HCEC 1CT (cell line): ENCODE measurements at regions not wholly inside any gene's neighbourhood (a gene's known extent, or its start where the extent isn't known, plus 50 kb on each side); places are given as distances from the start of the nearest gene placed in this dataset.
A peak's percentile ranks its signal among the peaks of the same experiment; 100 is the strongest.
"Not testable (repeated sequence)": the region's sequence is repeated elsewhere in the genome, so short reads cannot be mapped to it uniquely, and the experiment has no call there.

ENCODE experiments used
- DNase-seq: peaks from one replicate; pipeline ENCODE4 v3.0.0-alpha.2; 2017

DNA sequence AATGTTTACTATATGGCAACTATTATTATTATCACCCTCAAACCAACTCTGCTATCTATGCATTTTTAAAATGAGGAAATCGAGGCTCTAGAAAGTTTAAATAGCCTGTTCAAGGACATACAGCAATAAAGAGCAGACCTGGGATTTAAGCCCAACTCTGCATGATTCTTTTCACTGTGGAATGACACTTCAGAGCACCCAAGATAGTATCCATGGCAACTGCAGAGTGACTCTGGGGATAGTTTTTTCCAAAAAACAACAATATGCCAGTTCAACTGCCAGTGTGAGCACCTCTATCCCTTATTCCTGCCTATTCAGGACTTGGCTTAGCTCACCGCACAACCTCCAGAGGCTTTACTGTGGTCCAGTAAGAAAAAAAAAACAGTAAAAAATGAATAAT lies 293.9 kb downstream of the BRINP2 start:
- no peak for DNase-seq

- DNase-seq: no peak
These were observed 280.4 kb downstream of the BRINP2 start for GRCh38 chr1:177451191-177451590.

- DNase-seq: no peak
These were observed 278.0 kb downstream of the BRINP2 start for GRCh38 chr1:177448652-177449357.

DNA sequence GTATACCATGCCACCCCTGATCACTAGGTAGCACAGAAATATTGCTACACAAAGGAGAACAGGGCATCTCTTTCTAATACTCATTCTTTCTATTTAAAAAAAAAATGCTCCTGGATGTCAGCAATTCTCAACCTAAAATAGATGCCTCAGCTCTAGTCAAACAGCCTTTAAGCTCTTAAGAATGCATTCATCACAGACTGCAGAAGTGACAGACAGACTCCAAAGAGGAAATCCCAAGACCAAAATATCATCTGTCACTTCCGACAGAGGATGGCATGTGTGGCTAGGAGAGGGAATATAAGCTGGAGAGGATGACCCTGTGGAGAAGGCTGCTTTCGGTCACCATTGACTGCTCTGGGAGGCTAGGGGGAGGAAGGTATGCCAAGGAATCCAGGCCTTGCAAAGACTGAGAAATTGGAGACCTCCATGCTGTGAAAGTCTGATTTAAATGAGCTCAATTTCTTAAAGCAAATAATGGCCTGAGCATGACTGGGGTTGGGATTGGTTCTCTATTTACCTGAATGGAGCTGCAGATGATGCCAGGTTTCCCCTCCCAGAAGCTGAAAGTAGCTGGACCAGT lies 277.4 kb downstream of the BRINP2 start:
- no peak for DNase-seq

GRCh38 chr1:177444997-177445746 lies 274.4 kb downstream of the BRINP2 start:
- DNase-seq: no peak

GRCh38 chr1:177443003-177443402 lies 272.2 kb downstream of the BRINP2 start:
- DNase-seq: no peak

- no peak for DNase-seq
These were observed 271.8 kb downstream of the BRINP2 start for GRCh38 chr1:177442584-177442983.

DNA sequence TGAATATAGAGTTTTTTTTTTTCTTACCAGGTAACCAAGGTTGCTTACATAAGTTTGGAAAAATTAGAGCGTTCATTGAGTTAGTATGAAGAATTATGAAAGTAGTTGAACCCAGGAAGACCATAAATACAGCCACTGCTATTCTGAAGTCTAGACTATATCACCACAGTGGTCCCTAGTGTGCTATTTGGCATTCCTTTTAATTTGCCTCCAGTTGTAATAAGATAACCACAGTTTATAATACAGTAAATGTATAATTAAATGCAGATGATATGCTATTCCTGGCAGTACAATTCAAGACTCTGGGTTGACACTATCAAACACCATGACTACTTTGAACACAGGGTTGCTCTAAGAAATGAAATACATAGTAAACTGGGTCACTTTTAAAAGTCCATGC lies 270.5 kb downstream of the BRINP2 start:
- DNase-seq: no peak

DNA sequence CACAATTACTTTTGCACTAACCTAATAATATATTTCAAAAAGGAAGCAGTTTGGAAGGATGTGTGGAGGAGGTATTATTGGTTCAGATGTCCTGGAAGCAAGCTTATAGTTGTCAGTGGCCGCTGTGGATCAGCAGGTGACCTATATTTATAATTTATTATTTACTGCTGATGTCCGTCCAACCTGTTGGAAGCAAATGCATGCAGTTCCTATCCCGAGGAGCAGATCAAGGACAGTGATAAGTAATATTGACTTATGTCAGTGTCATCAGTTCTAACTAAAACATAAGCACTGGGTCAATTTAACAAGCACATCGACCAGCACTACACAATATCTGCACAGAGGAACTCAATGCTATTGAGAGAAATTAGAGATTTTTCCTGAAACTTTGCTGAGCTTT lies 270.1 kb downstream of the BRINP2 start:
- DNase-seq: no peak

DNA sequence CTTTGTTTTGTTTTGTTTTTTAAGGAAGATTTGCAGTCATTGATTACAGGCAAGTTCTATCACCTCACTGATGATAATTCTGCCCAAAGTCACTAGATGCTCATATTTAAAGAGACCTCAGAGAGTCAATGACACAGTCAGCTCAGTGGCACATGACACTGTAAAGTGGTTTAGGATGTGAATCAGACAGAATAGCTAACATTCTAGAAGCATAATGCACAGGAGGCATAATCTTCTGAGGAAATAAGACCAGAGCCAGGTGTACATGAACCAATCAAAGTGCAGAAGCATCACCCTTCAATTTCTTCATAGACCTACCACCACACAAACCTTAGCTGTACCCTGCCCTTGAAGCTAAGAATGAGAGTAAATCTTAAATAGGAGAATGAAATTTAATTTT lies 268.5 kb downstream of the BRINP2 start:
- DNase-seq: no peak

- no peak for DNase-seq
These were observed 264.6 kb downstream of the BRINP2 start for GRCh38 chr1:177435364-177435763.

DNA sequence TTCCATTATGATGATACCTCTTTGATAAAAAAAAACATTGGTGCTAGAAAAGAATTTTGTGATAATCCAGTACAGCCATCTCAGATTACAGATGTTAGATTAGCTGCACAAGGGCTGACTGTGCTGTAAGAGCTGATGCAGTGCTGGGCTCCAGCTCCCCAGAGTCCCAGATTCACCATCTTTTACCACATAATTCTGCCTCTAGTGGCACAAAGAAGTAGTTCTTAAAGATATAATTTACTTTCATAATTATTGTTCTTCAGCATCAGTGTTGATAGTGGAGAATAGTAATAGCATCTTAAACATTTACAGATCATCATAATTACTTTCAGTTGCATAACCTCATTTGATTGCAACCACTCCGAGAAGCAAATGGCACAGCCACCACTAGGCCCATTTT lies 262.1 kb downstream of the BRINP2 start:
- DNase-seq: peak; percentile 2

DNA sequence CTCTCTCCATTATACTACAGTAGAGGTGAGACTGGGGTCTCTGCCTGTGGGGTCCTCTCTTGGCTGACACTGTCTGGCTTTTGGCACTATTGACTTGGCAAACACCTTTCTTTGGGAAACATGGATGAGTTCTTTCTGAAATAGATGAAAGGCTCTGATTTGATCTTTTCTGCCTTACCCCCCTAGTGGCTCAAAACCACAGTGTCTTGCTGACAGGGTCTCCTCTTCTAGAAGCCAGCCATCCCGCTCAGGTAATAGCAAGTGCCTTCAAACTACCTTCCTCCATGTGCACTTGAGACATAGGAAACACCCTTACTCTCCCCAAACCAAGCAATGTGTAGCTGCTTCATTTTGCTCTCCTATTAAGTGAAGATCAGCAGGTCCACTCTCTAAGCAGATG lies 260.4 kb downstream of the BRINP2 start:
- no peak for DNase-seq

- no peak for DNase-seq
These were observed 258.5 kb downstream of the BRINP2 start for GRCh38 chr1:177429234-177429633.

GRCh38 chr1:177427811-177428210 lies 257.1 kb downstream of the BRINP2 start:
- no peak for DNase-seq

GRCh38 chr1:177426497-177426896 lies 255.7 kb downstream of the BRINP2 start:
- DNase-seq: no peak

- no peak for DNase-seq
These were observed 254.4 kb downstream of the BRINP2 start for GRCh38 chr1:177425199-177425598.

- DNase-seq: no peak
These were observed 254.0 kb downstream of the BRINP2 start for GRCh38 chr1:177424744-177425143.

- DNase-seq: no peak
These were observed 252.3 kb downstream of the BRINP2 start for GRCh38 chr1:177423090-177423489.

DNA sequence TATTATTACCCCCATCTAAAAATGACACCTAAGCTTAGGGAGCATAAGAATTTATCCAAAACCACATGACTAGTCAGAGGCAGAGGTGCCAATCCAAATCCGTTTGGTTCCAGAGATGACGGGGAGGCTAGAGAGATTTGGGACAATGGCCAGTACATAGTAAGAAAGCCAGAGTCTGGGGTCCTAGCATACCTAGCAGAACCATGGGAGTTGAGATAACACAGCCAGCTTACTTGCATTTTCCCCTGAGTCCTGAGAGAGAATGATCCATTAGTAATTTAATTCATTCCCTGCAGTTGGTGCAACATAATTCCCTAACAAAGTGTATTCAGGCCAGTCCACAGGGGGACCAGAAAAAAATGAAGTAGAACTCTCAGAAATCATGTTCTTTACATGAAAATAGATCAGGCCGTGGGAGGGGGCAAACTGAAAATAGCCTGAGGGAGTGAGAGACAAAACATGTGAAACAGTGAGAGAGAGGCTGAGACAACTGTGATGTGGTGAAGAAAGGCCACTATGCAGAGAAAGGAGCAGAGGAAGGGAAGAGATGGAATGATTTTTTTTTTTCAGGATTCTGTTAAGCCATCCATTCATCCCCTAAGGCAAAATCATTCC lies 243.3 kb downstream of the BRINP2 start:
- DNase-seq: no peak

- DNase-seq: no peak
These were observed 240.6 kb downstream of the BRINP2 start for GRCh38 chr1:177411381-177411780.

GRCh38 chr1:177410179-177410766 lies 239.5 kb downstream of the BRINP2 start:
- DNase-seq: no peak

GRCh38 chr1:177406323-177406722 lies 235.6 kb downstream of the BRINP2 start:
- DNase-seq: not testable (repeated sequence)
